Eye (tissue), 1 donor: ENCODE measurements at regions not wholly inside any gene's neighbourhood (a gene's known extent, or its start where the extent isn't known, plus 50 kb on each side); places are given as distances from the start of the nearest gene placed in this dataset.

Experiments
- DNase-seq: peaks from one replicate; pipeline ENCODE4 v3.0.0-alpha.2; 2015

- no peak for DNase-seq
These were observed 95.6 kb upstream of the PHACTR3 start for GRCh38 chr20:59508729-59509128.

- peak; percentile 14 for DNase-seq
These were observed 91.7 kb upstream of the PHACTR3 start for GRCh38 chr20:59512651-59513050.

GRCh38 chr20:59514554-59514953, 89.8 kb upstream of the PHACTR3 start:
- no peak for DNase-seq

- DNase-seq, result peak; percentile 94
These were observed 89.1 kb upstream of the PHACTR3 start for GRCh38 chr20:59515013-59515905.

- no peak for DNase-seq
These were observed 88.5 kb upstream of the PHACTR3 start for GRCh38 chr20:59515906-59516209.

- peak; percentile 74 for DNase-seq
These were observed 85.2 kb upstream of the PHACTR3 start for GRCh38 chr20:59518881-59519706.

- DNase-seq, result no peak
These were observed 84.7 kb upstream of the PHACTR3 start for GRCh38 chr20:59519707-59520014.

- no peak for DNase-seq
These were observed 83.5 kb upstream of the PHACTR3 start for GRCh38 chr20:59520814-59521213.

GRCh38 chr20:59525500-59526241, 78.7 kb upstream of the PHACTR3 start:
- DNase-seq, result peak; percentile 88

- DNase-seq, result peak; percentile 38
These were observed 77.8 kb upstream of the PHACTR3 start for GRCh38 chr20:59526242-59527225.

- no peak for DNase-seq
These were observed 73.6 kb upstream of the PHACTR3 start for GRCh38 chr20:59530782-59531181.

- no peak for DNase-seq
These were observed 66.3 kb upstream of the PHACTR3 start for GRCh38 chr20:59537991-59538390.

GRCh38 chr20:59547596-59547995, 56.7 kb upstream of the PHACTR3 start:
- DNase-seq, result no peak
